Ovary (tissue), 7 donors: ENCODE measurements at regions not wholly inside any gene's neighbourhood (a gene's known extent, or its start where the extent isn't known, plus 50 kb on each side); places are given as distances from the start of the nearest gene placed in this dataset.
"Not testable (repeated sequence)": the region's sequence is repeated elsewhere in the genome, so short reads cannot be mapped to it uniquely, and the experiment has no call there.

Experiments
- DNase-seq, 5 donors: peaks; one replicate each; pipeline ENCODE4 v3.0.0-alpha.2; 2019 to 2020
- H3K27ac ChIP-seq, 2 donors: fragments of 200-600 bp; one replicate each; pipeline versions ENCODE4 v1.5.1 to v1.8.0; 2019 to 2022
- H3K27me3 ChIP-seq: fragments of 200-600 bp; one replicate; pipeline ENCODE4 v1.8.0; 2022
- H3K36me3 ChIP-seq: fragments of 200-600 bp; sonication (generic); one replicate; pipeline ENCODE4 v1.5.1; 2019
- H3K4me1 ChIP-seq: one replicate; pipeline ENCODE4 v1.8.1; 2013; ENCODE audit warnings: mild to moderate bottlenecking, moderate library complexity; ENCODE audit not compliant: insufficient read depth
- H3K4me3 ChIP-seq: fragments of 200-600 bp; sonication (generic); one replicate; pipeline ENCODE4 v1.5.1; 2017
- H3K9me3 ChIP-seq, 2 donors: fragments of 200-600 bp in 1 of 2; sonication (generic) in 1 of 2; one replicate each; pipeline versions ENCODE4 v1.5.1 to v1.8.1; 2013 to 2019; ENCODE audit warnings: mild to moderate bottlenecking in 1 of 2, moderate library complexity in 1 of 2
- CTCF ChIP-seq, 3 donors: fragments of 450-650 bp in 2 of 3; fragments of 200-600 bp in 1 of 3; IDR thresholded peaks; one replicate each; pipeline versions ENCODE4 v1.5.1 to v1.8.0; 2016 to 2022; ENCODE audit warnings: antibody characterized with exemption in 3 of 3, mild to moderate bottlenecking in 1 of 3
- EP300 ChIP-seq: sonication (generic); formaldehyde crosslinking; IDR thresholded peaks from one replicate; pipeline ENCODE4 v1.6.1; 2017; ENCODE audit warnings: antibody characterized with exemption
- POLR2A ChIP-seq: fragments of 450-650 bp; IDR thresholded peaks from one replicate; pipeline ENCODE4 v1.6.1; 2017; ENCODE audit warnings: antibody characterized with exemption, mild to moderate bottlenecking, moderate library complexity
- WGBS, 3 donors: extraction: QIAGEN DNeasy Blood & Tissue Kit in 1 of 3; methylation state at CpG; one replicate each; pipeline versions ENCODE4 v1.1.5 to v1.1.7; 2013 to 2017; 5-methylcytosine and 5-hydroxymethylcytosine counted together
- intact Hi-C, 4 donors: fragments of 100-400 bp; cut with DNase I; formaldehyde crosslinking; loops; one replicate each; pipeline versions ENCODE4 v1.11.0 to v1.15.1; 2022 to 2023
- donor health status: DM: no; HTN: no; CAD: no; lungs with moderate emphysema.
- donor health status: DM: no; HTN: no; CAD: no.
- donor health status: Bipolar disorder and iron deficiency.
- donor health status: DM: no; HTN: no; CAD: no.
- donor health status: DM: yes; HTN: yes; CAD: no.

- H3K27ac ChIP-seq, result no peak overlapping the region
- 87 to 96% (median 92%) methylated on average over 2 of the region's 2 CpGs for WGBS, 3 donors
- no peaks in the 10 kb centered on the region for H3K36me3 ChIP-seq
- H3K9me3 ChIP-seq, result no peaks in the 10 kb centered on the region
- H3K4me1 ChIP-seq, result no peaks in the 10 kb centered on the region
- no peak for DNase-seq
- TF ChIP-seq EP300 (no peak), CTCF (IDR thresholded peaks at IDR 0.05) (no peak), POLR2A (no peak)
- intact Hi-C loops, result no loop called here
- H3K27me3 ChIP-seq, result no peaks in the 10 kb centered on the region
- H3K4me3 ChIP-seq, result no peak overlapping the region
Observed at GRCh38 chr4:130753926-130754325, 1658.0 kb downstream of the C4orf33 start.

- no peak for DNase-seq
- intact Hi-C loops, result no loop called here
- no peak overlapping the region for H3K4me3 ChIP-seq
- no peaks in the 10 kb centered on the region for H3K27me3 ChIP-seq
- TF ChIP-seq CTCF (IDR thresholded peaks at IDR 0.05) (no peak), EP300 (no peak), POLR2A (no peak)
- H3K4me1 ChIP-seq, result no peaks in the 10 kb centered on the region
- no peaks in the 10 kb centered on the region for H3K9me3 ChIP-seq
- H3K27ac ChIP-seq, result no peak overlapping the region
- WGBS, 3 donors, result 48 to 57% (median 48%) methylated on average over 1 of the region's 1 CpG
- no peaks in the 10 kb centered on the region for H3K36me3 ChIP-seq
Observed at GRCh38 chr4:130760246-130760645, 1664.3 kb downstream of the C4orf33 start.

GRCh38 chr4:130767384-130767783 is 1671.4 kb downstream of the C4orf33 start:
- H3K36me3 ChIP-seq, H3K27me3 ChIP-seq, H3K4me3 ChIP-seq, H3K27ac ChIP-seq, H3K4me1 ChIP-seq, DNase-seq, H3K9me3 ChIP-seq, intact Hi-C loops: not testable (repeated sequence)
- WGBS, 3 donors, result 81 to 89% (median 86%) methylated on average over 6 of the region's 6 CpGs

GRCh38 chr4:130772966-130773365 is 1677.0 kb downstream of the C4orf33 start:
- H3K27ac ChIP-seq, H3K27me3 ChIP-seq, intact Hi-C loops, H3K36me3 ChIP-seq, H3K4me1 ChIP-seq, DNase-seq, H3K9me3 ChIP-seq, H3K4me3 ChIP-seq: not testable (repeated sequence)
- WGBS, 3 donors, result 79 to 95% (median 94%) methylated on average over 3 of the region's 3 CpGs

- 57 to 68% (median 57%) methylated on average over 3 of the region's 3 CpGs for WGBS, 3 donors
- Histone ChIP-seq H3K27ac (no peak overlapping the region), H3K9me3 (peaks cover 0 to 3% of the 10 kb centered on the region in 2 donors), H3K4me3 (no peak overlapping the region), H3K4me1 (no peaks in the 10 kb centered on the region), H3K36me3 (no peaks in the 10 kb centered on the region), H3K27me3 (no peaks in the 10 kb centered on the region)
- intact Hi-C loops, result no loop called here
- DNase-seq, result no peak
- TF ChIP-seq CTCF (IDR thresholded peaks at IDR 0.05) (no peak), POLR2A (no peak), EP300 (no peak)
Observed at GRCh38 chr4:130808492-130808891, 1712.5 kb downstream of the C4orf33 start.
